ENCODE measurements at regions not wholly inside any gene's neighbourhood (a gene's known extent, or its start where the extent isn't known, plus 50 kb on each side); places are given as distances from the start of the nearest gene placed in this dataset.

GRCh38 chr10:4775808-4776207, 50.2 kb upstream of the AKR1E2 start:
- ATAC-seq, result no peak
- intact Hi-C loops (cut with DNase I), result no loop called here
- Histone ChIP-seq H3K9me3 (ENCODE audit: control insufficient read depth, low read length) (no peaks in the 10 kb centered on the region), H3K4me3 (ENCODE audit: low read length) (no peak overlapping the region), H3K4me1 (ENCODE audit: control insufficient read depth, insufficient read depth, low read length) (peaks cover 2% of the 10 kb centered on the region), H3K27ac (ENCODE audit: low read length) (no peak overlapping the region), H3K27me3 (ENCODE audit: control insufficient read depth, insufficient read depth) (no peaks in the 10 kb centered on the region)
- DNase-seq, result no peak
- 96% methylated on average over 2 of the region's 2 CpGs for WGBS

GRCh38 chr10:4772202-4772570, 53.8 kb upstream of the AKR1E2 start:
- ATAC-seq, result no peak

GRCh38 chr10:4771554-4772201, 54.3 kb upstream of the AKR1E2 start:
- DNase-seq (no peak), ATAC-seq (peak in 1 of 2 donors; percentile 13)
- Histone ChIP-seq H3K4me3 (ENCODE audit: low read length) (no peak overlapping the region), H3K27ac (ENCODE audit: low read length) (peak overlapping the region; percentile 89), H3K4me1 (ENCODE audit: control insufficient read depth, insufficient read depth, low read length) (peaks cover 2% of the 10 kb centered on the region), H3K27me3 (ENCODE audit: control insufficient read depth, insufficient read depth) (no peaks in the 10 kb centered on the region), H3K9me3 (ENCODE audit: control insufficient read depth, low read length) (no peaks in the 10 kb centered on the region)
- intact Hi-C loops (cut with DNase I), result loop anchor here in 3 of 4 donors (2.0 to 5.0 kb wide), 4 partner anchors 1534 to 1579 kb away; no protein-coding TSS in a partner anchor
- whole genome bisulfite sequencing, result 84% methylated on average over 5 of the region's 5 CpGs

More at GRCh38 chr10:4772202-4772570, 53.8 kb upstream of the AKR1E2 start:
- no peak for DNase-seq
- no peak overlapping the region for H3K27ac ChIP-seq (ENCODE audit: low read length)
- 91% methylated on average over 2 of the region's 2 CpGs for WGBS
- no peaks in the 10 kb centered on the region for H3K27me3 ChIP-seq (ENCODE audit: control insufficient read depth, insufficient read depth)
- intact Hi-C loops (cut with DNase I), result loop anchor here in 3 of 4 donors (2.0 to 5.0 kb wide), 4 partner anchors 1535 to 1580 kb away; no protein-coding TSS in a partner anchor
- H3K4me3 ChIP-seq (ENCODE audit: low read length), result no peak overlapping the region
- no peaks in the 10 kb centered on the region for H3K9me3 ChIP-seq (ENCODE audit: control insufficient read depth, low read length)
- peaks cover 2% of the 10 kb centered on the region for H3K4me1 ChIP-seq (ENCODE audit: control insufficient read depth, insufficient read depth, low read length)

DNA sequence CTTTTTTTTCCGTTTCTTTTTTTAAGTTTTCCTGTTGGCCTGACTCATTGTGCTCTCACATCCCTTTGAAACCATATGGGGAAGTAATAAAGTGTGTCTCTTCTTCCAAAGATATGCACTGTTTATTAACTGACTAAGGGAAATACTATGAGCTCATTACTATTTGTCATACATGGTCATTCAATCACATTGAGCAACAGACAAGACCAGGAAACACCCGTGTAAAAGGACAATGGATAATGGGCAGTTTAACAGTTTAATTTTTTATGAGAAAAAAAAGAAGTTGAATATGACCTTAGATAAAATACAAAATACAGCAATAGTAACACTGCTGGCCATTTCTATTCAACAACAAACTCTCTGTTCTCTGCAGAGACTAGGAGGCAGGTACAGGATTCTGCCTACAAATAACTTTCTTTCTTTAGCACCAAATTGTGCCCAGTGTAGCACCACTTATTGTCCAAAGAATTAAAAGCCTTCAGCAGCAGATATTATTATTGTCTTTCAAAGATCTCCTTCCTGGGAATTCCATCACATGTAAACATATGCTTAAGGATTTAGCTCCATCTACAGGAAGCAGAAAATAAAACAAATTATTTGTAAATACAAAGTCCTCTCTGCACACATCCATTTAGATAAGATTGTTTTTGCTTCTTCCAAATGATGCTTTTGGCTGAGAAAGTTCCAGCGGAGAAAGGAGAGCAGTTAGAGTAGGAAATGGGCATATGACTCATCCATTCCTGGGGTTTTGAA, 55.0 kb upstream of the AKR1E2 start:
- WGBS, result 22% methylated on average over 3 of the region's 3 CpGs
- peak; percentile 85 to 89 for ATAC-seq
- H3K27me3 ChIP-seq (ENCODE audit: control insufficient read depth, insufficient read depth), result no peaks in the 10 kb centered on the region
- intact Hi-C loops (cut with DNase I), result loop anchor here in 3 of 4 donors (5.0 kb wide), 3 partner anchors 1534 to 1579 kb away; no protein-coding TSS in a partner anchor
- H3K4me1 ChIP-seq (ENCODE audit: control insufficient read depth, insufficient read depth, low read length), result peaks cover 2% of the 10 kb centered on the region
- no peak overlapping the region for H3K4me3 ChIP-seq (ENCODE audit: low read length)
- H3K9me3 ChIP-seq (ENCODE audit: control insufficient read depth, low read length), result no peaks in the 10 kb centered on the region
- H3K27ac ChIP-seq (ENCODE audit: low read length), result no peak overlapping the region
- DNase-seq, result no peak

- DNase-seq (no peak), ATAC-seq (no peak)
- H3K27ac ChIP-seq (ENCODE audit: low read length), result no peak overlapping the region
- peaks cover 3% of the 10 kb centered on the region for H3K4me1 ChIP-seq (ENCODE audit: control insufficient read depth, insufficient read depth, low read length)
- no peaks in the 10 kb centered on the region for H3K27me3 ChIP-seq (ENCODE audit: control insufficient read depth, insufficient read depth)
- 84% methylated on average over 2 of the region's 2 CpGs for WGBS
- H3K9me3 ChIP-seq (ENCODE audit: control insufficient read depth, low read length), result no peaks in the 10 kb centered on the region
- intact Hi-C loops (cut with DNase I), result loop anchor here in 3 of 4 donors (5.0 to 10.0 kb wide), 5 partner anchors 104 to 1574 kb away; partner anchors contain the start of gene KLF6 (in 1 of the 3)
- H3K4me3 ChIP-seq (ENCODE audit: low read length), result no peak overlapping the region
These were observed 57.6 kb upstream of the AKR1E2 start for GRCh38 chr10:4768416-4768815.

DNA sequence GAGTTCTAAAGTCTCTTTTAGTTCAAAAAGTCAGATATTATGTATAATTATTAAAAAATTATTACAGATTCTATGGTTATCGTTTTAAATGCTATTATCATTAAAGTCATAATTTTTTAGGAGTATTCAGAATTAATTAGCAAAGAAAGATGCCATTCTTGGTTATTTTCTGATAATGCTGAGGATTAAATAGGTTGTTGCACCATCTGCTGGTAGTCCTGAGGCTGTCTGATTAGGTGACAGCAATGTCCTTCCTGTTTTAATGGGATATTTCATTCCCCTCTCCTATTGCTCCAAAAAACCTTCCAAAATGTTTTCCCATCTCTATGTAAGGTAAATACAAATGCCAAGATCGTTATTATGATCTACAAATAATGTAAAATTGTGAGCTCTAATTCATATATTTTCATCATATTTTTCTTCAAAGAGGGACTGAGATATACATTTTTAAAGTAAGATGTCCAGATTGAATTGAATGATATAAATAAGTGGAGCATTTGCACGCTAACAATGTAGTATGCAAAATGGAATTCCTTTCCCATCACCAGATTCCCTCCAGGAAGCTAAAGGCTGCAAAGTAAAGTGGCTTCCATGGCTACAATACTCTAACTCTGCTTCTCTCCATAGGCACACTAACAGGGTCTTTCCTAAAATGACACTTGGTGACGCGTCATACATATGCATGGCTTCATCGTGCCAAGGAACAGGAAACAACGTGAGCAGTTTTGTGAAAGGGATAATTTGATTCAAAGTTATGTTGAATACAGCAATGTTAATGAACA, 58.8 kb upstream of the AKR1E2 start:
- WGBS, result 29% methylated on average over 7 of the region's 7 CpGs

GRCh38 chr10:4766454-4766853, 59.6 kb upstream of the AKR1E2 start:
- H3K27ac ChIP-seq (ENCODE audit: low read length), result no peak overlapping the region
- H3K4me3 ChIP-seq (ENCODE audit: low read length), result no peak overlapping the region
- WGBS, result 47% methylated on average over 3 of the region's 3 CpGs
- intact Hi-C loops (cut with DNase I), result loop anchor here in 3 of 4 donors (5.0 to 10.0 kb wide), 5 partner anchors 102 to 1572 kb away; partner anchors contain the start of gene KLF6 (in 1 of the 3)
- H3K4me1 ChIP-seq (ENCODE audit: control insufficient read depth, insufficient read depth, low read length), result peaks cover 1% of the 10 kb centered on the region
- no peak for DNase-seq
- no peaks in the 10 kb centered on the region for H3K27me3 ChIP-seq (ENCODE audit: control insufficient read depth, insufficient read depth)
- ATAC-seq, result peak in 1 of 2 donors; percentile 24
- H3K9me3 ChIP-seq (ENCODE audit: control insufficient read depth, low read length), result no peaks in the 10 kb centered on the region

More for the DNA sequence above, 58.8 kb upstream of the AKR1E2 start:
- ATAC-seq, result peak; percentile 53 to 74
- Histone ChIP-seq H3K9me3 (ENCODE audit: control insufficient read depth, low read length) (no peaks in the 10 kb centered on the region), H3K4me3 (ENCODE audit: low read length) (no peak overlapping the region), H3K27ac (ENCODE audit: low read length) (peak overlapping the region; percentile 58), H3K27me3 (ENCODE audit: control insufficient read depth, insufficient read depth) (no peaks in the 10 kb centered on the region), H3K4me1 (ENCODE audit: control insufficient read depth, insufficient read depth, low read length) (peaks cover 3% of the 10 kb centered on the region)
- DNase-seq, result no peak
- intact Hi-C loops (cut with DNase I), result loop anchor here in 3 of 4 donors (5.0 to 10.0 kb wide), 5 partner anchors 102 to 1572 kb away; partner anchors contain the start of gene KLF6 (in 1 of the 3)

GRCh38 chr10:4765428-4765827, 60.6 kb upstream of the AKR1E2 start:
- no peak for DNase-seq
- 93% methylated on average over 1 of the region's 1 CpG for WGBS
- H3K4me1 ChIP-seq (ENCODE audit: control insufficient read depth, insufficient read depth, low read length), result peaks cover 1% of the 10 kb centered on the region
- ATAC-seq, result no peak
- no peaks in the 10 kb centered on the region for H3K9me3 ChIP-seq (ENCODE audit: control insufficient read depth, low read length)
- no peak overlapping the region for H3K4me3 ChIP-seq (ENCODE audit: low read length)
- no peak overlapping the region for H3K27ac ChIP-seq (ENCODE audit: low read length)
- H3K27me3 ChIP-seq (ENCODE audit: control insufficient read depth, insufficient read depth), result no peaks in the 10 kb centered on the region
- intact Hi-C loops (cut with DNase I), result loop anchor here in 3 of 4 donors (5.0 to 10.0 kb wide), 5 partner anchors 101 to 1571 kb away; partner anchors contain the start of gene KLF6 (in 1 of the 3)

DNA sequence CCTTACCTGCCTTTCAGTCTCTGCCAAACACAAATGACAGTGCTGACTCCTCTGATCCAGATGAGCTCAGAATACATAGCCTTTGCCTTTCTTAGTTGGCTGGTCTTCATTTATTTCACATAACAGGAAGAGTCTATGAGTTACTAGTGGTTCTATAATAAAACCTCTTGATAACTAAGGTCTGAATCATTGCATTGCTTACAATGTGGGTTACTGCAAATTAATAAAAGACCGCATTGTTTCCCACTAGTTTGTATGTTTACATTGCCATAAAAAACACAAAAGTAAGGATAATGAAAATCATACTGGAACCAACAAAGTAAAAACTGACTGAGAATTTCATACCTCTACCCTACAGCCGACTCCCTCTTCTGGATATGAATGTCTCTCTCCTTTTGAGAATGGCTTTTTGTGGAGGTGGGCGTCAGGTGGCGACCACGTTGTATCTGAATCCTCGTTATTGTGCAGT, 62.0 kb upstream of the AKR1E2 start:
- Histone ChIP-seq H3K4me3 (ENCODE audit: low read length) (no peak overlapping the region), H3K27ac (ENCODE audit: low read length) (no peak overlapping the region), H3K27me3 (ENCODE audit: control insufficient read depth, insufficient read depth) (no peaks in the 10 kb centered on the region), H3K4me1 (ENCODE audit: control insufficient read depth, insufficient read depth, low read length) (peaks cover 1% of the 10 kb centered on the region), H3K9me3 (ENCODE audit: control insufficient read depth, low read length) (no peaks in the 10 kb centered on the region)
- no peak for DNase-seq
- ATAC-seq, result no peak
- WGBS, result 90% methylated on average over 6 of the region's 6 CpGs
- intact Hi-C loops (cut with DNase I), result loop anchor here in 3 of 4 donors (10.0 kb wide), 4 partner anchors 99 to 1569 kb away; partner anchors contain the start of gene KLF6 (in 1 of the 3)

DNA sequence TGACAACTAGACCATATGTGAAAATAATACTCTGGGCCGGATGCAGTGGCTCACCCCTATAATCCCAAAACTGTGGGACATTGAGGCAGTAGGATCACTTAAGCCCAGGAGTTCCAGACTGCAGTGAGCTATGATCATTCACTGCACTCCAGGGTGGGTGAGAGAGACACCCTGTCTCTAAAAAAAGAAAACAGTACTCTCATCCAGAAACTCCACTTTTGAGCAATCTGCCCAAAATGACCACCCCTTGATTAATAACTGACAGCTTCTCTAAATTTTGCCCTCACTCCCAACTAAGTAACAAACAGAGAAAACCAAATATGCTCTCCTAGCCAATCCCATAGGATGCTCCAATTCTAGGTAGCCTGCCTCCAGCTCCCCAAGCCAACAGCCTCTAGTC, 62.5 kb upstream of the AKR1E2 start:
- WGBS, result 95% methylated on average over 1 of the region's 1 CpG
- no peak for ATAC-seq
- Histone ChIP-seq H3K4me3 (ENCODE audit: low read length) (no peak overlapping the region), H3K27ac (ENCODE audit: low read length) (no peak overlapping the region), H3K27me3 (ENCODE audit: control insufficient read depth, insufficient read depth) (no peaks in the 10 kb centered on the region), H3K9me3 (ENCODE audit: control insufficient read depth, low read length) (no peaks in the 10 kb centered on the region), H3K4me1 (ENCODE audit: control insufficient read depth, insufficient read depth, low read length) (peaks cover 1% of the 10 kb centered on the region)
- DNase-seq, result no peak
- intact Hi-C loops (cut with DNase I), result loop anchor here in 3 of 4 donors (10.0 kb wide), 4 partner anchors 99 to 1569 kb away; partner anchors contain the start of gene KLF6 (in 1 of the 3)
